GM23338 (cell line): ENCODE measurements at regions not wholly inside any gene's neighbourhood (a gene's known extent, or its start where the extent isn't known, plus 50 kb on each side); places are given as distances from the start of the nearest gene placed in this dataset.

ENCODE experiments used
- ATAC-seq: fragments of 200-7000 bp; cut with Tn5 transposase; 3 replicates; pipeline ENCODE4 v1.9.1; 2020
- DNase-seq: peaks from one replicate; pipeline ENCODE4 v3.0.0-alpha.2; 2015; ENCODE audit warnings: low spot score
- H2AFZ ChIP-seq: fragments of 200-600 bp; sonication (generic); 2 replicates; pipeline ENCODE4 v1.8.0; 2016; ENCODE audit warnings: antibody characterized with exemption, mild to moderate bottlenecking, moderate library complexity
- H3F3A ChIP-seq: fragments of 200-600 bp; sonication (generic); replicated peaks from 2 replicates; pipeline ENCODE4 v1.8.0; 2017; ENCODE audit warnings: antibody characterized with exemption, mixed run types, low read depth
- H3K27ac ChIP-seq: fragments of 200-600 bp; sonication (generic); 2 replicates; pipeline ENCODE4 v1.6.1; 2016; ENCODE audit warnings: low read depth
- H3K27me3 ChIP-seq: fragments of 200-600 bp; sonication (generic); 2 replicates; pipeline ENCODE4 v1.8.0; 2016; ENCODE audit warnings: mild to moderate bottlenecking, mixed run types, moderate library complexity; ENCODE audit not compliant: insufficient read depth
- H3K36me3 ChIP-seq: fragments of 200-600 bp; sonication (generic); 2 replicates; pipeline ENCODE4 v1.8.0; 2016; ENCODE audit warnings: mild to moderate bottlenecking; ENCODE audit not compliant: insufficient read depth
- H3K4me1 ChIP-seq: fragments of 200-600 bp; sonication (generic); 2 replicates; pipeline ENCODE4 v1.8.0; 2016; ENCODE audit warnings: mild to moderate bottlenecking, moderate library complexity; ENCODE audit not compliant: insufficient read depth
- H3K4me2 ChIP-seq: fragments of 200-600 bp; sonication (generic); 2 replicates; pipeline ENCODE4 v1.7.1; 2017; ENCODE audit warnings: mixed run types
- H3K4me3 ChIP-seq: fragments of 200-600 bp; sonication (generic); 2 replicates; pipeline ENCODE4 v1.6.1; 2016; ENCODE audit warnings: mixed run types
- H3K79me2 ChIP-seq: fragments of 200-600 bp; sonication (generic); replicated peaks from 2 replicates; pipeline ENCODE4 v1.8.0; 2017; ENCODE audit warnings: mild to moderate bottlenecking; ENCODE audit not compliant: insufficient read depth
- H3K9me2 ChIP-seq: fragments of 200-600 bp; sonication (generic); 2 replicates; pipeline ENCODE4 v1.8.0; 2017; ENCODE audit not compliant: insufficient read depth
- H4K20me1 ChIP-seq: fragments of 200-600 bp; sonication (generic); replicated peaks from 2 replicates; pipeline ENCODE4 v1.8.0; 2017; ENCODE audit warnings: mild to moderate bottlenecking; ENCODE audit not compliant: insufficient read depth
- H3K27ac Mint-ChIP-seq: 2 replicates; pipeline ENCODE4 v1.8.0; 2020; ENCODE audit warnings: inconsistent platforms, mild to moderate bottlenecking, moderate library complexity, mixed read lengths
- H3K27me3 Mint-ChIP-seq: 3 replicates; pipeline ENCODE4 v1.8.0; 2022; ENCODE audit warnings: low read depth, mild to moderate bottlenecking, moderate library complexity, mixed read lengths, inconsistent platforms; ENCODE audit not compliant: insufficient read depth, poor library complexity
- H3K36me3 Mint-ChIP-seq: 3 replicates; pipeline ENCODE4 v1.8.0; 2021; ENCODE audit warnings: low read depth, mild to moderate bottlenecking, inconsistent platforms, moderate library complexity, mixed read lengths
- H3K4me1 Mint-ChIP-seq: 3 replicates; pipeline ENCODE4 v1.8.0; 2020; ENCODE audit warnings: mild to moderate bottlenecking, inconsistent platforms, mixed read lengths
- H3K4me3 Mint-ChIP-seq: 3 replicates; pipeline ENCODE4 v1.8.0; 2021; ENCODE audit warnings: moderate library complexity, mild to moderate bottlenecking, inconsistent platforms, mixed read lengths
- H3K9me3 Mint-ChIP-seq: 3 replicates; pipeline ENCODE4 v1.8.0; 2020; ENCODE audit warnings: moderate library complexity, mild to moderate bottlenecking, inconsistent platforms, mixed read lengths
- CREB1 ChIP-seq: fragments of 250-450 bp; sonication (Bioruptor Pico); IDR thresholded peaks from 2 replicates; pipeline ENCODE4 v1.5.0; 2020; ENCODE audit warnings: low read depth, mild to moderate bottlenecking, moderate library complexity
- CTCF ChIP-seq, 2 experiments: fragments of 200-600 bp in 1 of 2; sonication (generic) in 1 of 2; conservative IDR thresholded peaks; 2 replicates each; pipeline versions ENCODE4 v1.5.1 to v1.6.1; 2016 to 2017; ENCODE audit warnings: antibody characterized with exemption in 2 of 2, low read depth in 2 of 2, mild to moderate bottlenecking in 2 of 2, moderate library complexity in 1 of 2
- ETS1 ChIP-seq: IDR thresholded peaks from 2 replicates; pipeline ENCODE4 v1.6.1; 2016; ENCODE audit warnings: antibody characterized with exemption
- EZH2 ChIP-seq: fragments of 200-600 bp; sonication (generic); IDR thresholded peaks from one replicate; pipeline ENCODE4 v1.8.0; 2017; ENCODE audit warnings: antibody characterized with exemption, mild to moderate bottlenecking, low read depth; ENCODE audit not compliant: unreplicated experiment
- EZH2phosphoT487 ChIP-seq: fragments of 200-600 bp; sonication (generic); IDR thresholded peaks from one replicate; pipeline ENCODE4 v1.8.1; 2018; ENCODE audit warnings: antibody characterized with exemption; ENCODE audit not compliant: unreplicated experiment
- JUNB ChIP-seq: IDR thresholded peaks from one replicate; pipeline ENCODE4 v1.6.1; 2016; ENCODE audit warnings: antibody characterized with exemption; ENCODE audit not compliant: unreplicated experiment
- NANOG ChIP-seq: IDR thresholded peaks from 2 replicates; pipeline ENCODE4 v1.6.1; 2016; ENCODE audit warnings: antibody characterized with exemption, borderline replicate concordance
- POLR2AphosphoS5 ChIP-seq: IDR thresholded peaks from 2 replicates; pipeline ENCODE4 v1.6.1; 2016; ENCODE audit warnings: antibody characterized with exemption, low read depth
- REST ChIP-seq: IDR thresholded peaks from one replicate; pipeline ENCODE4 v1.6.1; 2018; ENCODE audit warnings: antibody characterized with exemption; ENCODE audit not compliant: unreplicated experiment
- STAT1 ChIP-seq: IDR thresholded peaks from one replicate; pipeline ENCODE4 v1.6.1; 2016; ENCODE audit warnings: antibody characterized with exemption; ENCODE audit not compliant: unreplicated experiment
- ZNF114 ChIP-seq: fragments of 250-450 bp; sonication (Bioruptor Pico); IDR thresholded peaks from 2 replicates; pipeline ENCODE4 v1.5.0; 2020; ENCODE audit warnings: mild to moderate bottlenecking, moderate library complexity
- ZNF331 ChIP-seq: fragments of 250-450 bp; sonication (Bioruptor Pico); IDR thresholded peaks from 2 replicates; pipeline ENCODE4 v1.5.0; 2020; ENCODE audit warnings: low read depth, mild to moderate bottlenecking, moderate library complexity
- TF ChIP-seq, protein P1 (sequence below): fragments of 250-450 bp; sonication (Bioruptor Pico); IDR thresholded peaks from 2 replicates; pipeline ENCODE4 v1.5.0; 2020; ENCODE audit warnings: mild to moderate bottlenecking, moderate library complexity

DNA sequence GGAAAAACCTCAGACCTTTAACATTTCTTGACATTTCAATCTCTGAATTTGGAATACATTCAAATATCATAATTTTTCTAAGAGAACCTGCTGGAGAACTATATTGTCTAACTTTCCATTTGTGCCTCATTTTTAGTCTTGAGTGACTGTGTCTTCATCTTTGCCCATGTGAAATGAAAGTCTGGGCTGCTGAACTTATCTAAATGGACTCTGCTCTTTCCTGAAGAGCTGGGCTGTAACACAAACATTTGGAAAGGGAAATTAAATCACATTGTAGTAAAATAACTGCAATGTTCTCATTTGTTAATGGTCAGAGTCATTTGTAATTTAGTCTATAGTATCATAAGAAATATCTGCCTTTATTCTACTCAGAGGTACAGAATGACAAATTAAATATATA is 373.1 kb downstream of the LRIG3 start:
- Mint-ChIP-seq H3K4me1 (peaks cover 20% of the 10 kb centered on the region), H3K27me3 (no peaks in the 10 kb centered on the region), H3K27ac (no peak overlapping the region), H3K36me3 (0 out of 3 replicates have a peak, but pooled peaks cover 6% of the 10 kb centered on the region), H3K4me3 (no peak overlapping the region), H3K9me3 (no peaks in the 10 kb centered on the region)
- no peak overlapping the region for H3K4me3 ChIP-seq
- no peaks in the 10 kb centered on the region for H4K20me1 ChIP-seq
- peaks cover 7% of the 10 kb centered on the region for H3K9me2 ChIP-seq
- H3K27ac ChIP-seq: no peak overlapping the region
- peaks cover 8% of the 10 kb centered on the region for H3K4me1 ChIP-seq
- H2AFZ ChIP-seq: no peak overlapping the region
- H3F3A ChIP-seq: no peaks in the 10 kb centered on the region
- H3K27me3 ChIP-seq: no peaks in the 10 kb centered on the region
- H3K36me3 ChIP-seq: no peaks in the 10 kb centered on the region
- no peaks in the 10 kb centered on the region for H3K79me2 ChIP-seq
- DNase-seq (no peak), ATAC-seq (no peak)
- TF ChIP-seq ETS1 (no peak), JUNB (no peak), STAT1 (no peak), EZH2phosphoT487 (no peak), REST (no peak), ZNF114 (CRISPR knock-in tag) (no peak), CTCF (conservative IDR thresholded peaks at IDR 0.05; ENCODE audit: low read depth in 2 of 2) (no peak), NANOG (no peak), CREB1 (CRISPR knock-in tag) (no peak), POLR2AphosphoS5 (no peak), EZH2 (no peak), ZNF331 (CRISPR knock-in tag) (no peak)
- TF ChIP-seq, protein P1, sequence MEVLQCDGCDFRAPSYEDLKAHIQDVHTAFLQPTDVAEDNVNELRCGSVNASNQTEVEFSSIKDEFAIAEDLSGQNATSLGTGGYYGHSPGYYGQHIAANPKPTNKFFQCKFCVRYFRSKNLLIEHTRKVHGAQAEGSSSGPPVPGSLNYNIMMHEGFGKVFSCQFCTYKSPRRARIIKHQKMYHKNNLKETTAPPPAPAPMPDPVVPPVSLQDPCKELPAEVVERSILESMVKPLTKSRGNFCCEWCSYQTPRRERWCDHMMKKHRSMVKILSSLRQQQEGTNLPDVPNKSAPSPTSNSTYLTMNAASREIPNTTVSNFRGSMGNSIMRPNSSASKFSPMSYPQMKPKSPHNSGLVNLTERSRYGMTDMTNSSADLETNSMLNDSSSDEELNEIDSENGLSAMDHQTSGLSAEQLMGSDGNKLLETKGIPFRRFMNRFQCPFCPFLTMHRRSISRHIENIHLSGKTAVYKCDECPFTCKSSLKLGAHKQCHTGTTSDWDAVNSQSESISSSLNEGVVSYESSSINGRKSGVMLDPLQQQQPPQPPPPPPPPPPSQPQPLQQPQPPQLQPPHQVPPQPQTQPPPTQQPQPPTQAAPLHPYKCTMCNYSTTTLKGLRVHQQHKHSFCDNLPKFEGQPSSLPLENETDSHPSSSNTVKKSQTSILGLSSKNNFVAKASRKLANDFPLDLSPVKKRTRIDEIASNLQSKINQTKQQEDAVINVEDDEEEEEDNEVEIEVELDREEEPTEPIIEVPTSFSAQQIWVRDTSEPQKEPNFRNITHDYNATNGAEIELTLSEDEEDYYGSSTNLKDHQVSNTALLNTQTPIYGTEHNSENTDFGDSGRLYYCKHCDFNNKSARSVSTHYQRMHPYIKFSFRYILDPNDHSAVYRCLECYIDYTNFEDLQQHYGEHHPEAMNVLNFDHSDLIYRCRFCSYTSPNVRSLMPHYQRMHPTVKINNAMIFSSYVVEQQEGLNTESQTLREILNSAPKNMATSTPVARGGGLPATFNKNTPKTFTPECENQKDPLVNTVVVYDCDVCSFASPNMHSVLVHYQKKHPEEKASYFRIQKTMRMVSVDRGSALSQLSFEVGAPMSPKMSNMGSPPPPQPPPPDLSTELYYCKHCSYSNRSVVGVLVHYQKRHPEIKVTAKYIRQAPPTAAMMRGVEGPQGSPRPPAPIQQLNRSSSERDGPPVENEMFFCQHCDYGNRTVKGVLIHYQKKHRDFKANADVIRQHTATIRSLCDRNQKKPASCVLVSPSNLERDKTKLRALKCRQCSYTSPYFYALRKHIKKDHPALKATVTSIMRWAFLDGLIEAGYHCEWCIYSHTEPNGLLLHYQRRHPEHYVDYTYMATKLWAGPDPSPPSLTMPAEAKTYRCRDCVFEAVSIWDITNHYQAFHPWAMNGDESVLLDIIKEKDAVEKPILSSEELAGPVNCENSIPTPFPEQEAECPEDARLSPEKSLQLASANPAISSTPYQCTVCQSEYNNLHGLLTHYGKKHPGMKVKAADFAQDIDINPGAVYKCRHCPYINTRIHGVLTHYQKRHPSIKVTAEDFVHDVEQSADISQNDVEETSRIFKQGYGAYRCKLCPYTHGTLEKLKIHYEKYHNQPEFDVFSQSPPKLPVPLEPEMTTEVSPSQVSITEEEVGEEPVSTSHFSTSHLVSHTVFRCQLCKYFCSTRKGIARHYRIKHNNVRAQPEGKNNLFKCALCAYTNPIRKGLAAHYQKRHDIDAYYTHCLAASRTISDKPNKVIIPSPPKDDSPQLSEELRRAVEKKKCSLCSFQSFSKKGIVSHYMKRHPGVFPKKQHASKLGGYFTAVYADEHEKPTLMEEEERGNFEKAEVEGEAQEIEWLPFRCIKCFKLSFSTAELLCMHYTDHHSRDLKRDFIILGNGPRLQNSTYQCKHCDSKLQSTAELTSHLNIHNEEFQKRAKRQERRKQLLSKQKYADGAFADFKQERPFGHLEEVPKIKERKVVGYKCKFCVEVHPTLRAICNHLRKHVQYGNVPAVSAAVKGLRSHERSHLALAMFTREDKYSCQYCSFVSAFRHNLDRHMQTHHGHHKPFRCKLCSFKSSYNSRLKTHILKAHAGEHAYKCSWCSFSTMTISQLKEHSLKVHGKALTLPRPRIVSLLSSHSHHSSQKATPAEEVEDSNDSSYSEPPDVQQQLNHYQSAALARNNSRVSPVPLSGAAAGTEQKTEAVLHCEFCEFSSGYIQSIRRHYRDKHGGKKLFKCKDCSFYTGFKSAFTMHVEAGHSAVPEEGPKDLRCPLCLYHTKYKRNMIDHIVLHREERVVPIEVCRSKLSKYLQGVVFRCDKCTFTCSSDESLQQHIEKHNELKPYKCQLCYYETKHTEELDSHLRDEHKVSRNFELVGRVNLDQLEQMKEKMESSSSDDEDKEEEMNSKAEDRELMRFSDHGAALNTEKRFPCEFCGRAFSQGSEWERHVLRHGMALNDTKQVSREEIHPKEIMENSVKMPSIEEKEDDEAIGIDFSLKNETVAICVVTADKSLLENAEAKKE: no peak
- H3K4me2 ChIP-seq: no peak overlapping the region
